ENCODE measurements at regions not wholly inside any gene's neighbourhood (a gene's known extent, or its start where the extent isn't known, plus 50 kb on each side); places are given as distances from the start of the nearest gene placed in this dataset.

- TF ChIP-seq SMC3 (IDR thresholded peaks at IDR 0.05), result no peak
- no peak for TF ChIP-seq PHF8 (IDR thresholded peaks at IDR 0.05; ENCODE audit: borderline replicate concordance, low read depth)
- no peak for TF ChIP-seq HOXB13 (CRISPR knock-in tag; IDR thresholded peaks at IDR 0.05; ENCODE audit: low read depth)
Measured at GRCh38 chr13:90806016-90806615, 541.4 kb upstream of the MIR17HG start (continued).

DNA sequence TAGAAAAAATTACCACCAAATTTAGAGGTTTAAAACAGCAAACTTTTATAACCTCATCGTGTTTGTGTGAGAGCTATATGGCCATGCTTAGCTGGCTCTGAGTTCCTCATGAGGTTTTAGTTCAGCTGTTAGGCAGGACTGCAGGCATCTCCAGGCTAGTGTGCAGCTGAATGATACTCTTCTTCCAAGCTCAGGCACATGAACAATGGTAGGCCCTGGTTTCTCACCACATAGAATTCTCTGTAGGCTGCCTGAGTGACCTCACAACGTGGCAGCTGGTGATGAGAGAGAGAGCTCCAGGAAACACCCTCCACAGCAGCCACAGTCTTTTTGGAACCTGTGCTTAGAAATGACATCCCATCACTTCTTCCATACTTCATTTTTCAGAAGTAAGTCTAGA lies 540.6 kb upstream of the MIR17HG start:
- H3K27ac ChIP-seq, result no peak overlapping the region
- H3K4me2 ChIP-seq, result no peak overlapping the region
- POLR2A ChIA-PET, result no interaction called here
- no peak overlapping the region for H3K4me3 ChIP-seq
- no peaks in the 10 kb centered on the region for H3K9me3 ChIP-seq
- 31% methylated on average over 2 of the region's 2 CpGs for WGBS (ENCODE audit: missing lambda C conversion rate)
- CTCF ChIA-PET, result interaction anchor here (0.6 kb wide), 1 partner anchor 11 kb away, joined by 3 read pairs; no protein-coding TSS in a partner anchor
- ATAC-seq, result no peak
- FAIRE-seq, result no peak
- TF ChIP-seq KDM1A (IDR thresholded peaks at IDR 0.05; ENCODE audit: low read depth), result no peak
- TF ChIP-seq KDM5A (IDR thresholded peaks at IDR 0.05), result no peak
- H3K4me1 ChIP-seq, result no peaks in the 10 kb centered on the region
- DNase-seq (ENCODE audit: low read depth in 1 of 2, low spot score in 1 of 2), result no peak

DNA sequence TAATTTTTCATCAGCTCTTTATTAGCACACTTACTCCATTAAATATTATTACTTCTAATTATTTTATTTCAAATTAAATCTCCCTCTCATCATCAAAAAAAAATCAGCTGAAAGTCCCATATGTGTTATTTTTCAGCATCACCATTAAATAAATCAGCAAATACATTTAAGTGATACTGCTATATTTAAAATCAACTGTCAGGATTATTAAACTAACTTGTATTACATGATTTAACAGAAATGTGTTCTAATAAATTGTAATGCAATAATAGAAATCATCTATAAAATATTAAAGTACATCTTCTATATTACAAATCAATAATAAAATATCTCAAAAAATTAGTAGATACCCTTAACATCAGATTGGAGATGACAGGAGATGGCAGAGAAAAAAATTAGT lies 538.6 kb upstream of the MIR17HG start:
- FAIRE-seq, result no peak
- CTCF ChIA-PET, result no interaction called here

GRCh38 chr13:90824032-90824431 lies 523.5 kb upstream of the MIR17HG start:
- no peak overlapping the region for H3K4me2 ChIP-seq
- TF ChIP-seq RNF2 (IDR thresholded peaks at IDR 0.05; ENCODE audit: borderline replicate concordance, low read depth) (no peak), HES2 (IDR thresholded peaks at IDR 0.05) (no peak), TFCP2L1 (CRISPR knock-in tag; IDR thresholded peaks at IDR 0.05) (no peak), KDM1A (IDR thresholded peaks at IDR 0.05; ENCODE audit: low read depth) (no peak), RARB (CRISPR knock-in tag; IDR thresholded peaks at IDR 0.05) (no peak), HOXB5 (CRISPR knock-in tag; IDR thresholded peaks at IDR 0.05) (no peak), NR3C1 (IDR thresholded peaks at IDR 0.05) (no peak), HOXA7 (CRISPR knock-in tag; IDR thresholded peaks at IDR 0.05) (no peak), PBX3 (IDR thresholded peaks at IDR 0.05) (no peak), BHLHE40 (IDR thresholded peaks at IDR 0.05; ENCODE audit: low read depth, low read length) (no peak), TP53 (CRISPR knock-in tag; IDR thresholded peaks at IDR 0.05) (no peak), CHD4 (IDR thresholded peaks at IDR 0.05; ENCODE audit: borderline replicate concordance) (no peak), ELK1 (IDR thresholded peaks at IDR 0.05; ENCODE audit: low read depth, low read length) (no peak)
- no peaks in the 10 kb centered on the region for H3K9me3 ChIP-seq
- WGBS (ENCODE audit: missing lambda C conversion rate), result 61% methylated on average over 2 of the region's 2 CpGs
- no peak overlapping the region for H3K4me3 ChIP-seq
- ChIA-PET CTCF (no interaction called here), POLR2A (no interaction called here)
- no peaks in the 10 kb centered on the region for H3K4me1 ChIP-seq
- DNase-seq (ENCODE audit: low read depth in 1 of 2, low spot score in 1 of 2) (no peak), FAIRE-seq (no peak), ATAC-seq (no peak)
- H3K27ac ChIP-seq, result no peak overlapping the region

More for the DNA sequence above, 538.6 kb upstream of the MIR17HG start:
- H3K27ac ChIP-seq, result no peak overlapping the region
- H3K4me2 ChIP-seq, result no peak overlapping the region
- POLR2A ChIA-PET, result no interaction called here
- H3K4me3 ChIP-seq, result no peak overlapping the region
- TF ChIP-seq NPAS2 (CRISPR knock-in tag; IDR thresholded peaks at IDR 0.05; ENCODE audit: borderline replicate concordance) (no peak), EP300 (IDR thresholded peaks at IDR 0.05) (no peak), ZNF302 (CRISPR knock-in tag; IDR thresholded peaks at IDR 0.05) (no peak), ZFP36 (IDR thresholded peaks at IDR 0.05; ENCODE audit: borderline replicate concordance, partially characterized antibody) (no peak), ZC3H11A (IDR thresholded peaks at IDR 0.05) (no peak), MAX (IDR thresholded peaks at IDR 0.05) (no peak), RCOR1 (IDR thresholded peaks at IDR 0.05; ENCODE audit: low read depth, low read length) (no peak), EHMT2 (IDR thresholded peaks at IDR 0.05; ENCODE audit: low read depth) (no peak), FOSL2 (IDR thresholded peaks at IDR 0.05) (no peak), FOSL2 (CRISPR knock-in tag; IDR thresholded peaks at IDR 0.05) (no peak), BHLHE40 (IDR thresholded peaks at IDR 0.05; ENCODE audit: low read depth, low read length) (no peak), REST (IDR thresholded peaks at IDR 0.05) (no peak)
- no peaks in the 10 kb centered on the region for H3K4me1 ChIP-seq
- DNase-seq (ENCODE audit: low read depth in 1 of 2, low spot score in 1 of 2) (no peak), ATAC-seq (no peak)
- H3K9me3 ChIP-seq, result no peaks in the 10 kb centered on the region
